ENCODE measurements at regions not wholly inside any gene's neighbourhood (a gene's known extent, or its start where the extent isn't known, plus 50 kb on each side); places are given as distances from the start of the nearest gene placed in this dataset.
"Not testable (repeated sequence)": the region's sequence is repeated elsewhere in the genome, so short reads cannot be mapped to it uniquely, and the experiment has no call there.

GRCh38 chr10:121137533-121137932, 286.4 kb downstream of the WDR11 start:
- DNase-seq (ENCODE audit: low spot score), result no peak

- DNase-seq (ENCODE audit: low spot score), result no peak
Measured at GRCh38 chr10:121138112-121138860, 287.1 kb downstream of the WDR11 start.

- DNase-seq (ENCODE audit: low spot score), result no peak
Measured at GRCh38 chr10:121138918-121139317, 287.8 kb downstream of the WDR11 start.

GRCh38 chr10:121145802-121146395, 294.7 kb downstream of the WDR11 start:
- DNase-seq (ENCODE audit: low spot score), result not testable (repeated sequence)

GRCh38 chr10:121148921-121149320, 297.8 kb downstream of the WDR11 start:
- no peak for DNase-seq (ENCODE audit: low spot score)

GRCh38 chr10:121152033-121152432, 300.9 kb downstream of the WDR11 start:
- no peak for DNase-seq (ENCODE audit: low spot score)

GRCh38 chr10:121152935-121153334, 301.8 kb downstream of the WDR11 start:
- no peak for DNase-seq (ENCODE audit: low spot score)

- no peak for DNase-seq (ENCODE audit: low spot score)
Measured at GRCh38 chr10:121154310-121154709, 303.1 kb downstream of the WDR11 start.

- DNase-seq (ENCODE audit: low spot score), result peak; percentile 12
Measured at GRCh38 chr10:121154846-121155245, 303.7 kb downstream of the WDR11 start.

GRCh38 chr10:121155742-121156474, 304.7 kb downstream of the WDR11 start:
- DNase-seq (ENCODE audit: low spot score), result peak; percentile 23

- no peak for DNase-seq (ENCODE audit: low spot score)
Measured at GRCh38 chr10:121157998-121158397, 306.8 kb downstream of the WDR11 start.

- DNase-seq (ENCODE audit: low spot score), result peak; percentile 17
Measured at GRCh38 chr10:121158988-121159579, 307.9 kb downstream of the WDR11 start.

- no peak for DNase-seq (ENCODE audit: low spot score)
Measured at GRCh38 chr10:121159670-121160069, 308.5 kb downstream of the WDR11 start.

- DNase-seq (ENCODE audit: low spot score), result no peak
Measured at GRCh38 chr10:121165276-121165675, 314.1 kb downstream of the WDR11 start.

GRCh38 chr10:121167534-121168243, 316.5 kb downstream of the WDR11 start:
- no peak for DNase-seq (ENCODE audit: low spot score)

GRCh38 chr10:121168545-121169216, 317.5 kb downstream of the WDR11 start:
- no peak for DNase-seq (ENCODE audit: low spot score)

GRCh38 chr10:121169406-121169805, 318.2 kb downstream of the WDR11 start:
- DNase-seq (ENCODE audit: low spot score), result no peak

GRCh38 chr10:121171825-121172787, 320.9 kb downstream of the WDR11 start:
- no peak for DNase-seq (ENCODE audit: low spot score)

GRCh38 chr10:121179006-121179405, 327.8 kb downstream of the WDR11 start:
- DNase-seq (ENCODE audit: low spot score), result no peak

GRCh38 chr10:121182219-121182618, 331.1 kb downstream of the WDR11 start:
- no peak for DNase-seq (ENCODE audit: low spot score)
